ENCODE measurements at regions not wholly inside any gene's neighbourhood (a gene's known extent, or its start where the extent isn't known, plus 50 kb on each side); places are given as distances from the start of the nearest gene placed in this dataset.

DNA sequence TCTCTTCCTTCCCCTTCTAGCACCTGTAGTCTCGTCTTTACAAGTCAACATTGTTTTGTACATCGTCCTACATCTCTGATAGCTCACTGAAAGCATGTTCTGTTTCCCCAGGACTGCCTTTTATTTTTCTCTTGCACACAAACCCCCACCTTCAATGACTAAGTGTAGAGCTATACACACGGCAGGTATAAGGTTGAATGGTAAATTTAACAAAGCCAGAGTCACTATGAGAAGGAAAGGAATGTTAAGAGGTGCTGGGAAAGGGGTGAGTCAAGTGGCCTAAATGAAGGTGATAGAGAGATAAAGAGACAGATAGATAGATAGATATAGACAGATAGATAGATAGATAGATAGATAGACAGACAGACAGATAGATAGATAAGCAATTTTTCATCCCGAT is 134.3 kb upstream of the ATP1B1 start:
- no peak overlapping the region for H2AFZ ChIP-seq (ENCODE audit: low read depth, low read length)
- no peak overlapping the region for H3K4me3 ChIP-seq (ENCODE audit: low read length)
- H3K36me3 ChIP-seq (ENCODE audit: insufficient read depth, low read length) = no peaks in the 10 kb centered on the region
- no peaks in the 10 kb centered on the region for H3K9me3 ChIP-seq (ENCODE audit: low read length)
- no peaks in the 10 kb centered on the region for H3K27me3 ChIP-seq (ENCODE audit: insufficient read depth, low read length)
- H3K4me1 ChIP-seq (ENCODE audit: insufficient read depth, low read length) = peaks cover 9% of the 10 kb centered on the region

DNA sequence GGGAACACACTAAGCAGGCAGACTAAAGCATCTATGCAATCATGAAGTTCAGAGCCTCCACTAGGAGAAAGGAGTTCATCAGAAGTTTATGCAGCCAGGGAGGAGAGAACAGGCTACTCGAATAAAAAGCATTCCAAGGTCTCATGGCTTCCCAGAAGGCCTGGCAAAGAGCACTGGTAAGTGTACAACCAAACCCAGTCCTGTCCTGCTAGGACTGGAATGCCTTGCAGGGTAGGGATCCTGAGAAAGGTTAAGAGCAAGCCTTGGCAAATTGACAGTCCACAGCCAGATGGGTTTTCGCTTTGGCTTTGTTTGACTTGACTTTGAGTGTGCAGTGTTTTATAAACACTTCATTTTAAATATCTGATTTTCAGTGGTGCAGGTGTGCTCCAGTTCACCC is 133.6 kb upstream of the ATP1B1 start:
- H3K27me3 ChIP-seq (ENCODE audit: insufficient read depth, low read length) = no peaks in the 10 kb centered on the region
- peaks cover 9% of the 10 kb centered on the region for H3K4me1 ChIP-seq (ENCODE audit: insufficient read depth, low read length)
- H3K4me3 ChIP-seq (ENCODE audit: low read length) = no peak overlapping the region
- H2AFZ ChIP-seq (ENCODE audit: low read depth, low read length) = no peak overlapping the region
- H3K9me3 ChIP-seq (ENCODE audit: low read length) = no peaks in the 10 kb centered on the region
- H3K36me3 ChIP-seq (ENCODE audit: insufficient read depth, low read length) = no peaks in the 10 kb centered on the region

DNA sequence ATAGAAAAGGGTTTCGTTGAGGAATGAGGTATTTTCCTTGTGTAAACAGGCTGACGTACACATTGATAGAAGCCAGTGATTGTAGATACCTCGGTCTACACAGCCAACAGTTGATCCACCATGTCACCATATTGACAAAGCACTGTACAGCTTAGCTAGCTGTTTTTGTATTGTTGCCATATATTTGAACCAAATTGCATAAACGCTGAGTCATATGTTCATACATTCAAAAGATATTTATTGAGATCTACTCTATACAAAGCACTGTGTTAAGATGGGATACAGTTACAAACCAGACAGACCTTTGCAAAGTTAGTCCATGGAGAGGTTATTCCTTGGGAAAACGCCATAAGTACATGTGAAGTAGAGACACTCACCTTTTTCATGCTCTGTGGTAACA is 132.4 kb upstream of the ATP1B1 start:
- H3K27me3 ChIP-seq (ENCODE audit: insufficient read depth, low read length) = no peaks in the 10 kb centered on the region
- H3K36me3 ChIP-seq (ENCODE audit: insufficient read depth, low read length) = no peaks in the 10 kb centered on the region
- peaks cover 9% of the 10 kb centered on the region for H3K4me1 ChIP-seq (ENCODE audit: insufficient read depth, low read length)
- no peaks in the 10 kb centered on the region for H3K9me3 ChIP-seq (ENCODE audit: low read length)
- no peak overlapping the region for H2AFZ ChIP-seq (ENCODE audit: low read depth, low read length)
- no peak overlapping the region for H3K4me3 ChIP-seq (ENCODE audit: low read length)

DNA sequence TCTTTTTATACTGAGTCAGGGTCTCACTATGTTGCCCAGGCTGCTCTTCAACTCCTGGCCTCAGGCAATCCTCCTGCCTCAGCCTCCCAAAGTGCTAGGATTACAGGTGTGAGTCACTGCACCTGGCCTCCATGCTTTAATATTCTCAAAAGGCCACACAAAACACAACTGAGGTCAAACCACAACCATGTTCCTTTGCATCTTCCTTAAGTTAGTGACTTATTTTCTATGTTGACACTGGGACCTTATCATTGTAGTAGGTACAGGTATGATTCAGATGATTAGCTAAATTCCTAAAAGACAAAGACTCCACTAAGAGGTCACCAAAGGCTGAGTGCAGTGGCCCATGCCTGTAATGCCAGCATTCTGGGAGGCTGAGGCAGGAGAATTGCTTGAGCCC is 131.9 kb upstream of the ATP1B1 start:
- H3K4me3 ChIP-seq (ENCODE audit: low read length) = no peak overlapping the region
- no peaks in the 10 kb centered on the region for H3K9me3 ChIP-seq (ENCODE audit: low read length)
- no peak overlapping the region for H2AFZ ChIP-seq (ENCODE audit: low read depth, low read length)
- peaks cover 9% of the 10 kb centered on the region for H3K4me1 ChIP-seq (ENCODE audit: insufficient read depth, low read length)
- H3K36me3 ChIP-seq (ENCODE audit: insufficient read depth, low read length) = no peaks in the 10 kb centered on the region
- no peaks in the 10 kb centered on the region for H3K27me3 ChIP-seq (ENCODE audit: insufficient read depth, low read length)

DNA sequence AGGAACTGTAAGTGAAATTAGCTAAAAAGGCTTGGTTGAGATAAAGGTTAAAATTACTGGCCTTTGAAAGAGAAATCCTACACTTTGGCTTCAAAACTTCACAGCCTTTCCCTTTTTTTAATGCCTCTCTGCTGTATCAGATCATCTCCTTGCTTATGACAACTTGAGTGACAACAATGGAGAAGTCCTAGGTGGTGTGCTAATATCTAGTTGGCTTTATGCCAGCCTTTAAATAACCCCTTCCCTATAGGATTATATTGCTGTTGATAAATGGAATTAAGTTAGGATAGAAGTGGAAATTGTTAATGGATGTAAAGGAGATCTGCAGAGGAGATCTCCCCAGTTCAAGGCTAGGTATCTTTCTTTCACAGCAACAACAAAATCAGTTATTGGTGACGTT is 130.2 kb upstream of the ATP1B1 start:
- Histone ChIP-seq H3K4me3 (ENCODE audit: low read length) (no peak overlapping the region), H3K27me3 (ENCODE audit: insufficient read depth, low read length) (no peaks in the 10 kb centered on the region), H3K4me1 (ENCODE audit: insufficient read depth, low read length) (peaks cover 2% of the 10 kb centered on the region), H2AFZ (ENCODE audit: low read depth, low read length) (no peak overlapping the region), H3K36me3 (ENCODE audit: insufficient read depth, low read length) (no peaks in the 10 kb centered on the region), H3K9me3 (ENCODE audit: low read length) (no peaks in the 10 kb centered on the region)

DNA sequence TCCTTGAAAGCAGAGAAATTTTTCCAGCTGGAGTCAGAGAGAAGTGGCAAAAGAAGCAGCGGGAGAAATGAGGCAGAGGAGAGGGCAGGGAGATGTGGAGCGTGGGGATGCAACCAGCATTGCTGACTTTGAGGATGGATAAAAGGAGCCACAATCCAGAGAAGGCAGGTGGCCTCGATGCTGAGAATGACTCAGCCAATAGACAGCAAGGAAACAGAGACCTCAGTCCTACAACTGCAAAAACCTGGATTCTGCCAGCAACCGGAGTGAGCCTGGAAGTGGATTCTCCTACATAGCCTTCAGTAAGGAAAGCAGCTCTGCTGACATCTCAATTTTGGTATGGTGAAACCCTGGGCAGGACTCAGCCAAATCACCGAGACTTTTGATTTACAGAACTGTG is 128.9 kb upstream of the ATP1B1 start:
- Histone ChIP-seq H2AFZ (ENCODE audit: low read depth, low read length) (no peak overlapping the region), H3K9me3 (ENCODE audit: low read length) (no peaks in the 10 kb centered on the region), H3K4me1 (ENCODE audit: insufficient read depth, low read length) (no peaks in the 10 kb centered on the region), H3K4me3 (ENCODE audit: low read length) (no peak overlapping the region), H3K27me3 (ENCODE audit: insufficient read depth, low read length) (no peaks in the 10 kb centered on the region), H3K36me3 (ENCODE audit: insufficient read depth, low read length) (no peaks in the 10 kb centered on the region)

DNA sequence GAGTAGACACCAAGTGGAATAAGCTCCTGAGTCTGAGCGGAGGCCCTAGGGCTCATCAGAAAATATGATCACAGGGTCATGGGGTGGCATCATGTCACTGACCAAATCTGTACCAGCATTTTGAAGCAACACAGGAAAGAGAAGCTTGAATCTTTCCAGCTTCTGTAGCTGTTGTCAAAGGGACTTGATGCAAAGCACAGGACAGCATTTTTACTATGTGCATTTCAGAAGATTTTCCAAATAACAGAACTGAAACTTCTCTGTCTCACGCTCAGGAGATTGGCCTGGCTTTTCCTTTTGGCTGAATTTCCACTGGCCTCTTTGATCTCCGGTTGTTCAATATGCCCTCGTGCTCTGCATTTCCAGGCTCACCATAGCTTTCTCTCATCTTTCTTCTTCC is 127.2 kb upstream of the ATP1B1 start:
- H3K4me1 ChIP-seq (ENCODE audit: insufficient read depth, low read length) = no peaks in the 10 kb centered on the region
- no peak overlapping the region for H2AFZ ChIP-seq (ENCODE audit: low read depth, low read length)
- H3K4me3 ChIP-seq (ENCODE audit: low read length) = no peak overlapping the region
- no peaks in the 10 kb centered on the region for H3K36me3 ChIP-seq (ENCODE audit: insufficient read depth, low read length)
- H3K9me3 ChIP-seq (ENCODE audit: low read length) = no peaks in the 10 kb centered on the region
- no peaks in the 10 kb centered on the region for H3K27me3 ChIP-seq (ENCODE audit: insufficient read depth, low read length)

DNA sequence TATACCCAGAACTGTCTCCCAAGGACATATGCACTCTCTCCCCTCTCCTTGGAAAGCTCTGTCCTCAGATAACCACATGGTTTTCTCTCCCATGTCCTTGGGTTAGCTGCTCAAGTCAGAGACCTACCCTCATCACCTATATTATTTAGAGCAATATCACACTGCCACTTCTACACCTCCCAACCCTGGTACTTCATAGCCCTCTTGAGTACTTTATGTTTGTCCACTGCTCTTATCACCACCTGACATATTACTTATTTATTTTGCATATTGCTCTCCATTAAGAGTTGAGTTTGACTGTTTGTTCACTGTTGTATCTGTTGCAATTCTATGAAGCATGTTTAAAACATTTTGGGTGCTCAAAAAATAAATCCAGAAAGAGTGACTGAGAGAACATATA is 126.3 kb upstream of the ATP1B1 start:
- H3K4me3 ChIP-seq (ENCODE audit: low read length) = no peak overlapping the region
- H3K36me3 ChIP-seq (ENCODE audit: insufficient read depth, low read length) = no peaks in the 10 kb centered on the region
- no peaks in the 10 kb centered on the region for H3K4me1 ChIP-seq (ENCODE audit: insufficient read depth, low read length)
- no peaks in the 10 kb centered on the region for H3K27me3 ChIP-seq (ENCODE audit: insufficient read depth, low read length)
- H3K9me3 ChIP-seq (ENCODE audit: low read length) = no peaks in the 10 kb centered on the region
- H2AFZ ChIP-seq (ENCODE audit: low read depth, low read length) = no peak overlapping the region

DNA sequence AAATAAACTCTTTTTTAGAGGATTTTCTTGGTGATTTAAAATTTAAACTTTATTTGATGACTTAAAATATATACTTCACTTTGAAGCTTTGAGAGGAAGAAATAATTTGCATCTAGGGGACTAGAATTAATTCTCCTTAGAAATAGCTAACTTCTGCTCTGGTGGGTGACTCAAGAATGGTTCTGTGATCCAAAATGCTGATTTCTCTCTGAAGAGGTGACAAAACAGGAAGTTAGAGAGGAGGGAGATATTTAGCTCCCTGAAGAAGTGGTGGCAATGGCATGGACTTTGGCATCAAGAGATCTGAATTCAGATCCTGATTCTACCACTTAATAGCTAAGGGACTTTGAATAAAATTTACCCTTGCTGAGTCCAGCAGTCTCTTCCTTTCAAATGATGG is 125.8 kb upstream of the ATP1B1 start:
- Histone ChIP-seq H3K27me3 (ENCODE audit: insufficient read depth, low read length) (no peaks in the 10 kb centered on the region), H3K4me3 (ENCODE audit: low read length) (no peak overlapping the region), H3K36me3 (ENCODE audit: insufficient read depth, low read length) (no peaks in the 10 kb centered on the region), H3K4me1 (ENCODE audit: insufficient read depth, low read length) (no peaks in the 10 kb centered on the region), H2AFZ (ENCODE audit: low read depth, low read length) (no peak overlapping the region), H3K9me3 (ENCODE audit: low read length) (no peaks in the 10 kb centered on the region)

DNA sequence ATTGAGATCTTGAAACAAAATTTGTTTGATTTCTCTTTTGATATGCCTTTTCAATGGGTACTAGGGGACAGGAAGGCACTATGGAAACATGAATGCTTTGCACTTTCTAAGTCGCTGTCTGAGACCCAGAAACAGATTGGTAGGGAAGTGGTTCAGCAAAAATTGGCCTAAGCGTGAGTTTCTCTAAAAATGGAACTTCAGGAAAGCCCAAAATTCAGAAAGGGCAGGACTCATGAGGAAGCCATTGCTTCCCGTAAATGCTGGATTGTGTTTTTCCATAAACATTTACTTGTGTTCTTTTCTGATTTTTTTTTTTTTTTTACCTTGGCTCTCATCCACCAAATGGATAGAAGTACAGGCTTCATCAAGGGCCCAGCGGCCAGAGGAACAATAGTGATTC is 123.7 kb upstream of the ATP1B1 start:
- H3K4me3 ChIP-seq (ENCODE audit: low read length) = no peak overlapping the region
- H3K36me3 ChIP-seq (ENCODE audit: insufficient read depth, low read length) = no peaks in the 10 kb centered on the region
- H2AFZ ChIP-seq (ENCODE audit: low read depth, low read length) = no peak overlapping the region
- H3K4me1 ChIP-seq (ENCODE audit: insufficient read depth, low read length) = no peaks in the 10 kb centered on the region
- no peaks in the 10 kb centered on the region for H3K9me3 ChIP-seq (ENCODE audit: low read length)
- H3K27me3 ChIP-seq (ENCODE audit: insufficient read depth, low read length) = no peaks in the 10 kb centered on the region

DNA sequence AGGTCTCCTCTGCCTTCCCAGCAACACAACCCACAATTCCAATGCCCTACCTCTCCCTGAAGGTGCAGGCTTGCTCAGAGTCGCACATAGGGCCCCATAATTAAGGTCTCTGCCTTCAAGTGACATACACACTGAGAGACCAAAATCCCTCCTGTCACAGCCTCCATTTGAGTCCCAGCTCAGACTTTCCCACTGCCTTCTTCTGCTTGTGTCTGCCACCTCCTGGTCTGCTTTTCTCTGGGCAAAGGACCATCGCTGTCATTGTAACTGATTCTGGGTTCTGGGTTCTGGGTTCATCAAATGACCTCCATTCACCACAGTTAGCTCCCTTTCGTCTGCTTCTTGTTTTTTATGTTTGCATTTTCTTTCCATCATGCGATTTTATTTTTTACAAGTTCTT is 119.2 kb upstream of the ATP1B1 start:
- Histone ChIP-seq H3K4me3 (ENCODE audit: low read length) (no peak overlapping the region), H3K9me3 (ENCODE audit: low read length) (no peaks in the 10 kb centered on the region), H3K36me3 (ENCODE audit: insufficient read depth, low read length) (no peaks in the 10 kb centered on the region), H2AFZ (ENCODE audit: low read depth, low read length) (no peak overlapping the region), H3K4me1 (ENCODE audit: insufficient read depth, low read length) (no peaks in the 10 kb centered on the region), H3K27me3 (ENCODE audit: insufficient read depth, low read length) (no peaks in the 10 kb centered on the region)

DNA sequence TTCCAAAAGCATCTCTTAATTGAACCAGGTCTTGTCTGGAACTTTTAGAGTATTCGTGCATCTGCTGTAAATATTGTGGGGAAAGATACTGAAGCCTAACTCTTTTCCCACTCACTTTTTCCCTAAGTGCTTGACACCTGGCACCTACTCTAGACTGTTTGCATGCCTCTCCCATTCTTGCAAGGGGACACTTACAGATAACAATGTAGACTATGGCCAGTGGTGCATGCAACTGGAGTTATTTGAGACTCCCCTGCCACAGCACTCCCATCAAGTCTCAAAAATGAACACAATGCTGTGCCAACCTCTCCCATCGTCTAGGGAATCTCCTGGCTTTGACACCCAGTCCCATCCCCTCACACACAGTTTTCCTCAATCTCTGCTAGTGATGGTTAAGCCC is 118.6 kb upstream of the ATP1B1 start:
- no peaks in the 10 kb centered on the region for H3K9me3 ChIP-seq (ENCODE audit: low read length)
- H3K36me3 ChIP-seq (ENCODE audit: insufficient read depth, low read length) = no peaks in the 10 kb centered on the region
- H2AFZ ChIP-seq (ENCODE audit: low read depth, low read length) = no peak overlapping the region
- no peaks in the 10 kb centered on the region for H3K27me3 ChIP-seq (ENCODE audit: insufficient read depth, low read length)
- H3K4me1 ChIP-seq (ENCODE audit: insufficient read depth, low read length) = no peaks in the 10 kb centered on the region
- no peak overlapping the region for H3K4me3 ChIP-seq (ENCODE audit: low read length)

DNA sequence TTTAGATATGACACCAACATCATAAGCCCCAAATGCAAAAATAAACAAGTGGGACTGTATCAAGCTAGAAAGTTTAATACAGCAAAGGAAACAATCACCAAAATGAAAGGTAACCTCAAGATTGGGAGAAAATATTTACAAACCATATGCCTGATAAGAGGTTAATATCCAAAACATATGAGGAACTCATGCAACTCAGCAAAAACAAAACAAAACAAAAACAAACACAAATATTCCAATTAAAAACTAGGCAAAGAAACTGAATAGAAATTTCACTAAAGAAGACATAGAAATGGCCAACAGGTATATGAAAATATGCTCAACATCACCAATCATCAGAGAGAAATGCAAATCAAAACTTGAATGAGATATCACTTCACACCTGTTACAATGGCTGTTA is 116.5 kb upstream of the ATP1B1 start:
- H3K4me1 ChIP-seq (ENCODE audit: insufficient read depth, low read length) = no peaks in the 10 kb centered on the region
- H3K27me3 ChIP-seq (ENCODE audit: insufficient read depth, low read length) = no peaks in the 10 kb centered on the region
- no peak overlapping the region for H2AFZ ChIP-seq (ENCODE audit: low read depth, low read length)
- H3K4me3 ChIP-seq (ENCODE audit: low read length) = no peak overlapping the region
- no peaks in the 10 kb centered on the region for H3K36me3 ChIP-seq (ENCODE audit: insufficient read depth, low read length)
- H3K9me3 ChIP-seq (ENCODE audit: low read length) = no peaks in the 10 kb centered on the region

DNA sequence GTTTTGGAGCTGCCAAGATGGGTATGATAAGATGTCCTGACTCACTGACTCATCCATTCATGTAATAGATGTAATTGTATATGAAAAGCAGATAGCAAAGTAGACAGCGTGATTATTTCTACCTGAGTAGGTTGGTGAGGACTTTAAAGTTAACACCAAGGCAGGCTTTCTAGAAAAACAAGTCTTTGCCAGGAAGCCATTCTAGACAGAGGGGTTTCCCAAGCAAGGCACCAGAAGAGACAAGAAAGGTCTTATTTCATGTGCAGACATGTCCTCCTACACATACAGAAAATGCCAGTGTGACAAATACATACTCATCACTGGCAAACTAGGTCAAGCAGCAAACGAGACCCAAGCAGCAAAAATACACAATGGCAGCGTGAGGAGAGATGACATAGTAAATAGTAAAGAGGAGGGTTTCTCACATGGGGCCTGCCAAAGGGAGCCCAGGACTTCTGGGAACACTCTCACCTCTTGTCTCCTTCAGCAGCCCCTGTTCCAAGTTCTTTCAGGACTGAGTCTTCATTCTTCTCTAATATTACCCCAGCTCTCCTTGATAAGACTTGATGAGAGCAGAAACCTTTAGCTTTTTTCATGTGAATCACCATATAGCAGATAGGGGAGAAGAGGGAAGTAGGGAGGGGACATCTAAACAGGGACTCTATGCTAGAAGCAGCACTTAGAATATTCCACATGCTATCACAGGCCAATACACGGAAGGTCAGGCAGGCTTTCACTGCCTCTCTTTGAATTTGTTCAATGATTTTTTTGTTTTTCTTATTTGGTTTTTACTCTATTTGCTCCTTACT is 114.6 kb upstream of the ATP1B1 start:
- H3K27me3 ChIP-seq (ENCODE audit: insufficient read depth, low read length) = no peaks in the 10 kb centered on the region
- H3K36me3 ChIP-seq (ENCODE audit: insufficient read depth, low read length) = no peaks in the 10 kb centered on the region
- no peaks in the 10 kb centered on the region for H3K9me3 ChIP-seq (ENCODE audit: low read length)
- peak overlapping the region; percentile 29 for H2AFZ ChIP-seq (ENCODE audit: low read depth, low read length)
- H3K4me3 ChIP-seq (ENCODE audit: low read length) = no peak overlapping the region
- H3K4me1 ChIP-seq (ENCODE audit: insufficient read depth, low read length) = no peaks in the 10 kb centered on the region

Measured in neuron (in vitro differentiated cells).